HG03196 (cell line): ENCODE measurements at regions not wholly inside any gene's neighbourhood (a gene's known extent, or its start where the extent isn't known, plus 50 kb on each side); places are given as distances from the start of the nearest gene placed in this dataset.
"Not testable (repeated sequence)": the region's sequence is repeated elsewhere in the genome, so short reads cannot be mapped to it uniquely, and the experiment has no call there.

Experiments used
- ATAC-seq: cut with Tn5 transposase; IDR thresholded peaks from one replicate; pipeline ENCODE4 v1.9.1; 2021; ENCODE audit not compliant: unreplicated experiment

- ATAC-seq: not testable (repeated sequence)
Measured at GRCh38 chr5:82714732-82715131, 362.5 kb downstream of the TMEM167A start.

- ATAC-seq: no peak
Measured at GRCh38 chr5:82713811-82714210, 363.4 kb downstream of the TMEM167A start.

- ATAC-seq: no peak
Measured at GRCh38 chr5:82707741-82708140, 369.5 kb downstream of the TMEM167A start.

- ATAC-seq: no peak
Measured at GRCh38 chr5:82704381-82704780, 372.8 kb downstream of the TMEM167A start.

- ATAC-seq: no peak
Measured at GRCh38 chr5:82702046-82702445, 375.1 kb downstream of the TMEM167A start.

GRCh38 chr5:82699737-82700136, 377.5 kb downstream of the TMEM167A start:
- ATAC-seq: no peak

GRCh38 chr5:82698026-82698425, 379.2 kb downstream of the TMEM167A start:
- ATAC-seq: no peak

GRCh38 chr5:82694711-82695285, 382.4 kb downstream of the TMEM167A start:
- no peak for ATAC-seq

GRCh38 chr5:82692826-82693225, 384.4 kb downstream of the TMEM167A start:
- ATAC-seq: no peak

GRCh38 chr5:82684659-82685058, 392.5 kb downstream of the TMEM167A start:
- no peak for ATAC-seq

GRCh38 chr5:82684165-82684564, 393.0 kb downstream of the TMEM167A start:
- ATAC-seq: no peak

- no peak for ATAC-seq
Measured at GRCh38 chr5:82679660-82680059, 397.5 kb downstream of the TMEM167A start.

GRCh38 chr5:82676661-82677060, 398.5 kb upstream of the RPS23 start:
- ATAC-seq: peak; percentile 78

- ATAC-seq: no peak
Measured at GRCh38 chr5:82674671-82675070, 396.5 kb upstream of the RPS23 start.

- ATAC-seq: no peak
Measured at GRCh38 chr5:82673057-82673809, 395.1 kb upstream of the RPS23 start.

GRCh38 chr5:82670692-82671091, 392.5 kb upstream of the RPS23 start:
- no peak for ATAC-seq

- no peak for ATAC-seq
Measured at GRCh38 chr5:82669720-82670119, 391.6 kb upstream of the RPS23 start.

- ATAC-seq: no peak
Measured at GRCh38 chr5:82666312-82666711, 388.2 kb upstream of the RPS23 start.

- no peak for ATAC-seq
Measured at GRCh38 chr5:82664732-82665131, 386.6 kb upstream of the RPS23 start.

- no peak for ATAC-seq
Measured at GRCh38 chr5:82663225-82663624, 385.1 kb upstream of the RPS23 start.

GRCh38 chr5:82662340-82662739, 384.2 kb upstream of the RPS23 start:
- no peak for ATAC-seq

- ATAC-seq: no peak
Measured at GRCh38 chr5:82661933-82662332, 383.8 kb upstream of the RPS23 start.

- no peak for ATAC-seq
Measured at GRCh38 chr5:82661462-82661861, 383.3 kb upstream of the RPS23 start.
